GM12892 (cell line): ENCODE measurements at regions not wholly inside any gene's neighbourhood (a gene's known extent, or its start where the extent isn't known, plus 50 kb on each side); places are given as distances from the start of the nearest gene placed in this dataset.

Source experiments
- DNase-seq: peaks from one replicate; pipeline ENCODE4 v3.0.0; 2011; ENCODE audit not compliant: insufficient read length
- FAIRE-seq: peaks from 2 replicates; lab custom pipeline; 2011; peaks lifted over from hg19 to GRCh38; lab: Jason Lieb, UNC
- POLR2A ChIP-seq: IDR thresholded peaks from 2 replicates; pipeline ENCODE4 v1.6.1; 2011; ENCODE audit warnings: low read depth, low read length, control low read depth
- POLR2AphosphoS5 ChIP-seq: IDR thresholded peaks from 2 replicates; pipeline ENCODE4 v1.6.1; 2011; ENCODE audit warnings: low read depth, low read length, control low read depth
- TAF1 ChIP-seq: IDR thresholded peaks from 2 replicates; pipeline ENCODE4 v1.6.1; 2011; ENCODE audit warnings: low read depth, mild to moderate bottlenecking, control low read depth, low read length, borderline replicate concordance

DNA sequence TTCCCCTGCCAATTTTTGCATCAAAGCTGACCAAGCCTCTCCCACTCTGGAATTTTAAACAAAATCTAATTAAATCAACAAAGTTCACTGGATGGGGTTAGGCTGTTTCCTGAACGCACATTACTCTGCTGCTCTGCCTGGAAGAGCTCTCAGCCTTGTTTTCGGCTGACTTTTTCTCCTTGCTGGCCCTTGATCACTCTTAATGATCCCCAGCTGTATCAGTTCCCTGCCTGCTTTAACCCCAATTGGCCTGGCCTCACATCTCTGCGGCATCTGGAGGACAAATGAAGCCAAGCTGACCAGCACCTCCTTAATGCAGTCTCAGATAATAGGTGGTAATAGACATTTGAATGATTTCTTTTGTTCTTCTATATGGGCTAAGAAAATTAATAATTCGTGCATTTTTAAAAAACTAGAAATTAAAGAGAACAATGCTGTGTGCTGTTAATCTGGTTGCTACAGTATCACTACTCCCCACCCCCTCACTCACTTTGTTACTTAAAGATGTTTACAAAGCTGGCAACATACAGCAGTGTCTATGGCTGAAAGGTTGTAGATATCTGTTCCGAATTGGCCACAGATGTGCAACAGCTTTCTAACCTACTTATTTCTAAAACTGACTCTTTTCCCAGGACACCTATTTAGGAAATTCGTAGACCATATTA, 415.2 kb upstream of the KCNH7 start:
- no peak for TF ChIP-seq POLR2A
- FAIRE-seq (no peak), DNase-seq (no peak)

DNA sequence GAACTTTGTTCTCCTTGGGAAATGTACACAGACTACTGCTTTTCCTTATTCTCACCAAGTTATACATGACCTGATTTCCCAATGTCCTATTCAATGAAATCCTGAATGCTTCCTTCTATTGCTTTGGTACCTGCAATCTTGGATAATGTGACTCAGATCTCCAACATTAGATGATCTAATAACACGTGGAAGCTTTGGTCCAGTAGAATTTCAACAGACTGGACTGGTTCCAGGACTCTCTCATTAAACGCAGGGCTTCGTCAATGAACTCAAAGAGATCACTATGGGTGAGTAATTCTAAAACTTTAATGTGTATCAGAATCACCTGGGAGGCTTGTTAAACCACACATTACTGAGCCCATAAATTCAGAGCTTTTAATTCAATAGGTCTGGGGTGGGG, 413.6 kb upstream of the KCNH7 start:
- DNase-seq, result no peak
- TF ChIP-seq TAF1 (no peak), POLR2AphosphoS5 (no peak), POLR2A (no peak)
- no peak for FAIRE-seq

DNA sequence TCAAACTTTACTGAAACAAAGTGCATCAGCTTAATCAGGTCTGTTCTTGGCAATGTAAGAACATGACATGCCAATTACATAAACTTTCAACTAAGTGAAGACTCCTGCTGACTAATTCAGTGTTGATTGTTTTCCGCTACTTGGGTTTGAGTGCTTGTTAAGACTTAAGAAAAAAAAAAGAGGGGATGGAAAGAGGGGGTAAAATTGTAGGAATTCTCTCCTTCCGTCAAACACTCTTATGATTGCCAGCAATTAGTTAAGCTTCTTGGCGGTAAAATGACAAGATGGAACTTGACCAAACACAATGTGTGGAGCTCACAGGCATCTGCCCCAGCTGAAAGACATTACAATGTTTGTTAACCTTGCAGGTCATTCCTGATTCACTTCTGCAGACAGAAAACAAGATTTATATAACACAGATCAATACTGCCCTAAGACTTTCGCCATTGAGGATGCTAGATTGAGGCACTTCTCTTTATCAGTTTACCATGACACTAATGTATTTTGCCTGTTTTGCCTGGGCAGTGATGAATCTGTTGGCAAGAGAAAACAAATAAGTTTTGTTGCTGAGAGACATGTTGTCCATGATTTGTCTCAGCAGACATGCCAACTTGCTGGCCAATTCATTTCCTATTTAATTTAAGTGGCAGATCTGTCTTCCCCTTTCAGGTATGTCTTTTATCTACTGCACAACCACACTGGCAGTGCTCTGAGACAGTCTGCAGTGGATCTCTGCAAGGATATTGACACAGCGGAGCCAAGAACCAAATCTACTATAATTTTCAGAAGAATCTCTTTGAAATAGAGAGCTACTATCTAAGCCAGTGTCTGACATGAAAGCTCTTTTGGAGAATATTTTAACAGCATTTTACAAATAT, 410.0 kb upstream of the KCNH7 start:
- FAIRE-seq (no peak), DNase-seq (no peak)
- TF ChIP-seq POLR2A (no peak), TAF1 (no peak), POLR2AphosphoS5 (no peak)

DNA sequence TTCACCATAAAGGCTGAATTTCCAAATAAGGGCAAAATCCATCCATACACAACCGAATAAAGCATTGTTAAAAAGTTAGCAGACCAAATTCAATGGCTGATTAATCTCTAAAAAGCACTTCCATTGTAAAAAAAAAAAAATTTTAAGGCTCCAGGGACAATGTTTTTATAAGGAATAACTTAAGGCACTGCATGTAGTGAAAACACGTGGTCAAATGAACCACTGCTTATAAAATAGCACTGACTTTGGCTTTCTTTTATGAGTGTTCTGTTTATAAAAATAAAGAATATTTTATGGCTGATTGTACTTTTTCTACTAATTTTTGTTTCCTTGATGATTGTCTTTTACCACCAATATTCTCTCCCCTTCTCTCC, 409.3 kb upstream of the KCNH7 start:
- no peak for FAIRE-seq
- TF ChIP-seq POLR2A (no peak), POLR2AphosphoS5 (no peak), TAF1 (no peak)

DNA sequence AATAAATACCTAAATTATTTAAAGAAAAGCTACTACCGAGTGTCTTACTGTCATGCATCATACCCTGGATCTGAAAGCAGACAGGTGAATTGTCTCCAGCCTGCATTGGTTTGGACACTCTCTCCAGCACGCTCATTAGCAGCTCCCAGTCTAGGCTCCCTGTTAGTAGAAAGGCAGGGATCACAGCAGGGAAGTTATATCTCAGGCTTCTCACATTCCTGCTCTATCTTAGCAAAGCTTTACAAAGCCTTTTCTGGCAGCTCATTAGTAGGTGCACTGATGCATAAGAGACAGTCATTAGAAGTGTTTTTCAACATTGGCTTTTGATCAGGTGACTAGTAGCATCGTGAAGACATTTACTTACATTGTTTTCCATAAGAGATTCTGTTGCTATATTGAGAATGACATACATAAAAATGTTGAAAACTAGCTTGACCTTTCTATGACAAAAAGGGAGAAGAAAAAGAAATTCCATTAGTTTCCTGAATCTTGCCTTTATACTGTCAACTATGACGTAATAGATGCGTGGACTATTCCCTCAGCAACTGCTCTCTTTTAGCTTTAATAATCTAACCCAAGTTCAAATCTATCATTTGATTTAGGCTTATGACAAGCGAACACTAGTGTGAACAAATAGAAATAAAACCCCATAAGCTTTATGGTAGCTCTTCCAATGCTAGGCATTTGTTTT, 408.7 kb upstream of the KCNH7 start:
- DNase-seq (no peak), FAIRE-seq (no peak)
- TF ChIP-seq POLR2AphosphoS5 (no peak), POLR2A (no peak), TAF1 (no peak)

More for the DNA sequence above, 409.3 kb upstream of the KCNH7 start:
- DNase-seq, result no peak

DNA sequence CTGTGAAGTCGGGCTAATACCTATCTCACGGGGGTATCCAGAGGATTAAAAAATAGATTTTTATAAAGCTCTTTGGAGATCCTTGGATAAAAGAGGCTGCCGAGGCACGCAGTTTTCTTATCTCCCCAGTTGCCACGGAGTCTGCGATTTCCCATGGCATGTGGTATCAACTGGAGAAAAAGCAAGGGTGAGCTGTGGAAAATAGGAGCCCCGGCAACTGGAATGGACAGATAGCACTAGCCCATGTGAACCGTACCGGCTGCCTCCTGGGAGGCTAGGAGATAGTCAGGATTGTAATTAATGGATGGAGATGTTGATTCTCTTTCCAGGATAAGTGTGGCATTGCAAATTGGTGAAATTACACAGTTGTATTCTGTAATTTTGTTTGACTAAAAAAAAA, 407.6 kb upstream of the KCNH7 start:
- FAIRE-seq, result no peak
- TF ChIP-seq TAF1 (no peak), POLR2A (no peak), POLR2AphosphoS5 (no peak)

DNA sequence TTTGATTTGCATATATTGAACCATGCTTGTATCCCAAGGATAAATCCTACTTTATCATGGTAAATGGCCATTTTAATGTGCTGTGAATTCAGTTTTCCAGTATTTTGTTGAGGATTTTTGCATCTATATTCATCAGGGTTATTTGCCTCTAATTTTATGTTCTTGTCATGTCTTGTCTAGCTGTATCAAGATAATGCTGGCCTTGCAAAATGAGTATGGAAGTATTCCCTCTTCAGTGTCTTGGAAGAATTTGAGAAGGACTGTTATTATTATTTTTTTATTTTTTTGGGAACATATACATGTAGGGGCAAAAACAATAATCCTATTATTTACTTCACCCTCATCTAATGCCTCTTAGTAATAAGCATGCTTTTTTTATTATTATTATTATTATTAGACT, 398.0 kb upstream of the KCNH7 start:
- FAIRE-seq (no peak), DNase-seq (no peak)

More for the DNA sequence above, 407.6 kb upstream of the KCNH7 start:
- DNase-seq, result no peak

DNA sequence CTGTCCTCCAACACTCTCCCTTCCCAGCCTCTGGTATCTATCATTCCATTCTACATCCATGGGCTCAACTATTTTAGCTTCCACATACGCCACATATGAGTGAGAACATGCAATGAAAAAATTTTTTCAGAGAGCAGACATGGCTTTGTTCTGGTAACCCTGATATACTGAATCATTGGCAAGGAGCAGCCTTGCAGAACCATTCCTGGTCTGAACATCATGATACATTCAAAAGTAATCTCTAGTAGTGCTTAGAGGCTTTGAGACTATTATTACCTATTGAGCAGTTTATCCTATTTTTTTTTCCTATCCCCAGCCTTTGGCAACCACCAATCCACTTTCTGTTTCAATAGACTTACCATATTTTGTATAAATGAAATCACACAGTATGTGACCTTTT, 393.1 kb upstream of the KCNH7 start:
- TF ChIP-seq POLR2A (no peak), TAF1 (no peak), POLR2AphosphoS5 (no peak)
- no peak for FAIRE-seq
- no peak for DNase-seq

More for the DNA sequence above, 398.0 kb upstream of the KCNH7 start:
- TF ChIP-seq POLR2AphosphoS5, result no peak
- no peak for TF ChIP-seq TAF1
- no peak for TF ChIP-seq POLR2A

DNA sequence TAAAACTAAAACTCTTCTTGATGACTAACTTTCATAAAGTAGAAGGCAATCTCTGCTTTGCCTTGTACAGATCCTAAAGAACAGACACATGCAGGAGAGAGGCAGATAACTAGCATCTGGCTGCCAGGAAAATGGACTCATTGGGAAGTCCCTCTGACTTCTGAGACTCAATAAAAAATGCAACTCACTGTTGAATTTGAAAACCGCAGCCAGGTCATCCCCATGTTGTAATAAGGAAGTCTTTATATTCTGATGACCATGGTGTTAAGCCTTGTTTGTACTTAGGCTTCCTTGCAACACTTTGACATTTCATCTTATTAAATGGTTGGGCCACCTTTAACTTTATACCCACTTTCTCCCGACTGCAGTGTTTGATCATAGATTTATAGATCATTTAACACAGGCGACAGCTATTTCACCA, 375.1 kb upstream of the KCNH7 start:
- TF ChIP-seq TAF1 (no peak), POLR2A (no peak), POLR2AphosphoS5 (no peak)
- FAIRE-seq, result no peak
- DNase-seq, result no peak

DNA sequence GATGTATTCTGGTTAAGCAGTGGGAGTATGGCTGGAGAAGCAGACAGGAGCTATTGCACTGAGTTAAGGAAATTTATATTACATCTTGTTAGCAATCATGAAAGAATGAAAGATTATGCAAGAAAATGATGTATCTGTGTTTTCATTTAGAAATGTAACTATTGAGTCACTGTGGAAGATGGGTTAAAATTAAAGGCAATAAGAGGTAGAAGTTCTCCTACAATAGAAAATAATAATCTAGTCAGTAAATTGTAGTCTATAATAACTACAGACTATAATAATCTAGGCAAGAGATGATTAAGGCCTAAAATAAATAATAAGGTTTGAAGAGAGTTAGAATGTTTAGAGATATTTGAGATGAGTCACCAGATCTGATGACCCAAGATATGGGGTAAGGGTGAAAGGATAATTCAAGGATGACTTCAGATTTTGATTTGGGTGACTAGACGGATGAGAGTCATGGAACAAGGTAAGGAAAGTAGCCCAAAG, 371.9 kb upstream of the KCNH7 start:
- FAIRE-seq, result no peak
- TF ChIP-seq POLR2A (no peak), POLR2AphosphoS5 (no peak), TAF1 (no peak)
- no peak for DNase-seq

DNA sequence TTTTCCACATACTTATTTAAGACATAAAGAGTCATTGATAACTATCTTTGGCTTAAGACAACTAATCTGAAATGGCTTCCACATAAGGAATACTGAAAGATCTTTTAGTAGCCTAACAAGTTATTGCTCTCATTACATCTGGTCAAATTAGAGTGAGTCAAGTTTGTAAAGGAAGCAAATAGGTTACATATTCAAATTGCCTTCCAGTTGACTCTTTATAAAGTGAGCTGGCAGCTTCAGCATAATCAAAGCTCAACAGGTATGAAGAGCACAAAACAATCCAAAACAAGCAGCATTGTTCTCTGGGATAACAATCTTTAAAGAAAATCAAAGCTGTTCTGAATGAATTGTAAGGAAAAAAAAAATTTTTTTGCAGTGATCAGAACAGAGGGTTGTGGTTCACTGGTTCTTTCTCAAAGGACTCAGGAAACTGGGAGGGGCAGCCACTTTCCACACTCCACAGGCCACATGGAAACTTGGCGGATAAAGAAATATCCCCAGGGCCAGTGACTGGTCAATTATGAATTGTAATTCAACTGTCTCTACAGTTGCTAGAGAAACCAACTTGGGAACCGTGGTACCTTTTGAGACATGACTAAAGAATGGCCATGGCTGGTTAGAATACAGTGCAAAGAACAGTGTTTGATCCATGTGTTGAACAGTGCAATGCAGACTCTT, 369.3 kb upstream of the KCNH7 start:
- no peak for TF ChIP-seq POLR2AphosphoS5
- TF ChIP-seq TAF1, result no peak
- TF ChIP-seq POLR2A, result no peak
- no peak for DNase-seq
- FAIRE-seq, result no peak
